ENCODE measurements at regions not wholly inside any gene's neighbourhood (a gene's known extent, or its start where the extent isn't known, plus 50 kb on each side); places are given as distances from the start of the nearest gene placed in this dataset.

DNA sequence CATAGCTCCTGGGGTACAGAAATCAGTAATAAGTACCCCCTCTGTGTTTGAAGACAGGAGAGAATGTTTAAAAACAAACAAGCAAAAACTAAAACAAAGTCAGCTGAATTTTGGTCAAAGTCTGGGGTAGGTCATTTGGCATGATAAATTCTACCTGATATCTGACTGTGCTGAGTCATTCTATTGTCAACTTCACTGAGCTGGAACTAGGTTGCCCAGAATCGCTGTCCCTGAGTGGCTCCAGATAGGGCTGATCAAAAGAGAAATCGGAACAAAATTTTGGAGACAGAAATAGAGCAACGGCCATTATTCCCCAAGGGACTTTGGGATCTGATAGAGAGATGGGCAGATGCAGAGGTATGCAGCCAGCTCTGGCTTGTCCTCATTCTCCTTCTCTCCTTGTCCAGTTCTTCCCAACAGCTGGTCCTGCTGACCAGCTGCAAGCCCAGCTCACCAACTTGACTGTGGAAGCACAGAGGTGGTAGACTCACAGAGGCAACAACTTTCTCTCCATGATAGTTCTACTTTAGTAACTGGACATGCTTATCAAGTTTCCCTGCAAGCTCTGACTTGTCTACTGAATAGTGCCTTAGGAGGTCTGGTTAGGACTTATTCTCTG lies 57.3 kb upstream of the MYRIP start:
- H3K4me1 ChIP-seq (ENCODE audit: control insufficient read depth, low read length), result no peaks in the 10 kb centered on the region
- H3K27me3 ChIP-seq (ENCODE audit: control insufficient read depth, low read length), result no peaks in the 10 kb centered on the region
- H3F3A ChIP-seq (ENCODE audit: control insufficient read depth, insufficient read depth), result no peaks in the 10 kb centered on the region
- H3K36me3 ChIP-seq (ENCODE audit: control insufficient read depth, low read length), result no peaks in the 10 kb centered on the region
- H3K9me3 ChIP-seq (ENCODE audit: control insufficient read depth, insufficient read depth, low read length), result no peaks in the 10 kb centered on the region
- H3K4me3 ChIP-seq (ENCODE audit: low read length), result no peak overlapping the region
- no peaks in the 10 kb centered on the region for H3K9me2 ChIP-seq (replicated peaks; ENCODE audit: control insufficient read depth, low read length)
- no peak overlapping the region for H3K4me2 ChIP-seq (ENCODE audit: low read length)
- no peaks in the 10 kb centered on the region for H3K79me2 ChIP-seq (ENCODE audit: control insufficient read depth, low read length)
- H3K27ac ChIP-seq (ENCODE audit: low read depth, low read length), result no peak overlapping the region
- TF ChIP-seq EZH2phosphoT487 (IDR thresholded peaks at IDR 0.05; ENCODE audit: borderline replicate concordance, low read length), result no peak
- TF ChIP-seq CTCF (IDR thresholded peaks at IDR 0.05; ENCODE audit: low read depth, low read length, poor library complexity, severe bottlenecking), result no peak
- no peaks in the 10 kb centered on the region for H4K20me1 ChIP-seq (ENCODE audit: control insufficient read depth, insufficient read depth, low read depth, low read length)

GRCh38 chr3:39752751-39753150 lies 56.7 kb upstream of the MYRIP start:
- TF ChIP-seq EZH2phosphoT487 (IDR thresholded peaks at IDR 0.05; ENCODE audit: borderline replicate concordance, low read length) (no peak), CTCF (IDR thresholded peaks at IDR 0.05; ENCODE audit: low read depth, low read length, poor library complexity, severe bottlenecking) (no peak)
- no peaks in the 10 kb centered on the region for H3F3A ChIP-seq (ENCODE audit: control insufficient read depth, insufficient read depth)
- no peaks in the 10 kb centered on the region for H3K4me1 ChIP-seq (ENCODE audit: control insufficient read depth, low read length)
- H3K79me2 ChIP-seq (ENCODE audit: control insufficient read depth, low read length), result no peaks in the 10 kb centered on the region
- H4K20me1 ChIP-seq (ENCODE audit: control insufficient read depth, insufficient read depth, low read depth, low read length), result no peaks in the 10 kb centered on the region
- no peak overlapping the region for H3K4me3 ChIP-seq (ENCODE audit: low read length)
- no peaks in the 10 kb centered on the region for H3K27me3 ChIP-seq (ENCODE audit: control insufficient read depth, low read length)
- no peaks in the 10 kb centered on the region for H3K9me3 ChIP-seq (ENCODE audit: control insufficient read depth, insufficient read depth, low read length)
- H3K4me2 ChIP-seq (ENCODE audit: low read length), result no peak overlapping the region
- H3K9me2 ChIP-seq (replicated peaks; ENCODE audit: control insufficient read depth, low read length), result no peaks in the 10 kb centered on the region
- no peak overlapping the region for H3K27ac ChIP-seq (ENCODE audit: low read depth, low read length)
- H3K36me3 ChIP-seq (ENCODE audit: control insufficient read depth, low read length), result no peaks in the 10 kb centered on the region

GRCh38 chr3:39753391-39753790 lies 56.0 kb upstream of the MYRIP start:
- no peak overlapping the region for H3K27ac ChIP-seq (ENCODE audit: low read depth, low read length)
- TF ChIP-seq CTCF (IDR thresholded peaks at IDR 0.05; ENCODE audit: low read depth, low read length, poor library complexity, severe bottlenecking) (no peak), EZH2phosphoT487 (IDR thresholded peaks at IDR 0.05; ENCODE audit: borderline replicate concordance, low read length) (no peak)
- no peak overlapping the region for H3K4me3 ChIP-seq (ENCODE audit: low read length)
- no peak overlapping the region for H3K4me2 ChIP-seq (ENCODE audit: low read length)
- no peaks in the 10 kb centered on the region for H3K27me3 ChIP-seq (ENCODE audit: control insufficient read depth, low read length)
- H3K36me3 ChIP-seq (ENCODE audit: control insufficient read depth, low read length), result no peaks in the 10 kb centered on the region
- H3K4me1 ChIP-seq (ENCODE audit: control insufficient read depth, low read length), result no peaks in the 10 kb centered on the region
- no peaks in the 10 kb centered on the region for H3K9me3 ChIP-seq (ENCODE audit: control insufficient read depth, insufficient read depth, low read length)
- H3K79me2 ChIP-seq (ENCODE audit: control insufficient read depth, low read length), result no peaks in the 10 kb centered on the region
- H4K20me1 ChIP-seq (ENCODE audit: control insufficient read depth, insufficient read depth, low read depth, low read length), result no peaks in the 10 kb centered on the region
- H3K9me2 ChIP-seq (replicated peaks; ENCODE audit: control insufficient read depth, low read length), result no peaks in the 10 kb centered on the region
- H3F3A ChIP-seq (ENCODE audit: control insufficient read depth, insufficient read depth), result no peaks in the 10 kb centered on the region

All from DOHH2 (cell line).